Suppressor macrophage treated with lipopolysaccharide for 1 hour (primary cell): ENCODE measurements at regions not wholly inside any gene's neighbourhood (a gene's known extent, or its start where the extent isn't known, plus 50 kb on each side); places are given as distances from the start of the nearest gene placed in this dataset.

Experiments
- DNase-seq, 3 donors: peaks; one replicate each; pipeline ENCODE4 v3.0.0-alpha.2; 2020 to 2022

- DNase-seq, result no peak
Measured at GRCh38 chr16:65532846-65533245, 411.0 kb upstream of the CDH11 start.

GRCh38 chr16:65532258-65532657 lies 410.4 kb upstream of the CDH11 start:
- no peak for DNase-seq

DNA sequence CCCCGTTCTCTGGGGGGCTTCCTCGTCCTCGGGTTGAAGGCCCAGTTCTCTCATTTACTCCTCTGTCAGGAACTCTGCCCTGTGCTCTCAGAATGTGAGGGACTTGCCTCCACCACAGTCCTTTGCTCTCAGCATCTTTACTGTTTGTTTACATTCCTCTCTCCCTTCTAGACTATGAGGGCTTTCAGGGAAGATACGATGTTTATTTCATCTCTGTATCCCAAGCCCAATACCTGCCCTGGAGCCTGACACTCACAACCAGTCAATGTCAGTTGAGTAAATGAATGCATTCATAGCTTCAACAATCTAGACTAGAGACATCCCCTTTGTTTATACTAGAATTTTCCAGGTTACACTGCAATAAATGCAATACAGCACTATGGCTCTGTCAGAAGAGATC lies 409.6 kb upstream of the CDH11 start:
- no peak for DNase-seq

GRCh38 chr16:65525707-65526106 lies 403.8 kb upstream of the CDH11 start:
- DNase-seq, result no peak

DNA sequence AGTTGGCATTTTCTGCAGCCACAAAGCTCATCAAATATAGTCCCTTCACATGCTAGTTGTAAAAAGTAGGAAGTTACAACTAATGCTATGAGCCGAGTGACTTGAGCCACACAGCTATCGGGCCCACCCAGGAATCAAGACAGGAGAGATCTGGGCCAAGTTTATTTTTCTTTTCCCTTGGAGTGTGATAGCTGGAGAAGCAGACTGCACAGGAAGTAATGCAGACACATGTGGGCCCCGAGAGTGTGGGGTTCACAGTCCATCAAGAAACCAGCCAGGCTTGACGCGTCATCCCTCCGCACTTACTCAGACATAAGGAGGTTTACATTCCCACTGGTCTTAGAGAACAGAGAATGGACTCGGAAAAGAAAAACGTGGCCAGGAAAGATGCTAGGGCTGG lies 403.1 kb upstream of the CDH11 start:
- no peak for DNase-seq

DNA sequence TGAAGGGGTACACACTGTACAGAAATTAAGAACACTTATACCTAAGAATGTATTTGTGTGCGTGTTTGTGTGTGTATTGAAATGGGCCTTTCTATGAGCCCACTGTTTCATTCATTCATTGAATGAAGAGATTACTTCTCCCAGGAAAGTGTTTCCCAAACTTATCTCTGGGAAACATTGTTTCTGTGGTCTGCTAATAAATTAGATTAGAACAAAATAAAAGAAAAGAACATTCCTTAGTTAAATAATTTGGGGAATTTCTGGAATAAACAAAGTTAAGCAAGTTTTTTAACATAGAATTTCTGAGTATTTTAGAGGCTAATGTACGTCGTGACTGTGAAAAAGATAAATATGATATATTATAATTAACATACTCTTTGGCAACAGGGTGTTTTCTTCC lies 402.4 kb upstream of the CDH11 start:
- DNase-seq, result no peak

GRCh38 chr16:65523283-65523944 lies 401.6 kb upstream of the CDH11 start:
- DNase-seq, result no peak

DNA sequence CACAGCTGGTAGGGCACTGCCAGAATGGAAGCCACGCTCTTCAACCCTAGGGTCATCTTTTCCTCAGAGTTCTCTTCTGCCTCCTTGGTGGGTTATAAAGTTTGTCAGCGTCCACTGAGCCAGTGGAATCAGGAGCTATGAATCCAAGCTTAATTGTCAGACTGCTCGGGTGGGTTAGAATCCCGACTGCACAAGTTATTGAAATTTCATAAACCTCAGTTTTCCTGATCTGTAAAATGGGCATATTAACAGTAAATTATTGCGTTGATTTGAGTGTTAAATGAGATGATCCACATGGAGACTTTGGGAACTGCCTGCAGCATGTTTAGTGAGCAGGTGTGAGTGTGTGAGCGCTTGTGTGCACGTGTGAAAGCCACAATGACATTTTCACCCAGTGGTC lies 400.5 kb upstream of the CDH11 start:
- DNase-seq, result no peak

DNA sequence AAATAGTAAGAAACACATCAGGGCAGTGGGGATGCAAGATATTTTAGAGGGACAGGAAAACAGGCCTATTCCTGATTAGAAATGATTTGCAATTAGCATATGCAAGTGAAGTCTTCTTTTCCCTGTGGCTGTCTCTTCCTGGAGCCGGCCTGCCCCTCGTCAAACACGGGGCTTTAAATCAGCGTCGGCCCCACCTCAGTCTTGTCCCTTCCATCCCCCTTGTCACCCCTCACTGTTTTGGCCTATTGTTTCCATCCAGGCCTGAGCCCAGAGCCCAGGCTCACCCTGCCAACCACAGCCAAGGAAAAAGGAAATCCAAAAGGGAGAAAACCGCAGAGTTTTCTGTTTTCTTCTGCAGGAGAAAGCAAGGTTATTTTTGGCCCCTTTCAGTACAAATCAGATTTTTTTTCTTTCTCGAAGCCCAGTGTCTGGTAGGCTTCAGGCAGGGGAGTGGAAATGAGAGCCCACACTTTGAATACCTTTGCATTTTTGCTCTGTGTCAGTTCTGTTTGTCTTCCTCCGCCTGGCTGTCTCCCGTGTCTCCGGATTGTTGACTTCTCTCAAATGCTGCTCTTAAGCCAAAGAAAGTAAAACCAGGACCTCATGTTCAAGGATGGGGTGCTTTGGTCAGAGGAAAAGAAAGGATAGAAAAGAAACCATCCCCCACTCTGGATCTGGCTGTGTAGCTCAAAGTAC lies 399.9 kb upstream of the CDH11 start:
- no peak for DNase-seq

DNA sequence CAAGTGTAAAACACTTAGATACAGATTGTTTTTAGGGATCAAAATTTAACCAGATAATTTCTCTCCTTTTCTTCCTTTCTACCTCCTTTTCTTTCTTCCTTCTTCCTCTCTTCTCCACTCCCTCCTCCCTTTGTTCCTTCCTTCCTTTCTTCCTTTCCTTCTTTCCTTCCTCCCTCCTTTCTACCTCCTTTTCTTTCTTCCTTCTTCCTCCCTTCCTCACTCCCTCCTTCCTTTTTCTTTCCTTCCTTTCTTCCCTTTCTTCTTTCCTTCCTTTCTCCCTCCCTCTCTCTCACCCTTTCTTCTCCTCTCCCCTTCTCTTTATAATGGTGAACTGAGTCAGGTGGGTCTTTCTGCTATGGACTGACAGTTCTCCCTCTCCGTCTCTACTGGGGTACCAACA lies 397.5 kb upstream of the CDH11 start:
- no peak for DNase-seq

GRCh38 chr16:65515193-65515592 lies 393.3 kb upstream of the CDH11 start:
- no peak for DNase-seq

DNA sequence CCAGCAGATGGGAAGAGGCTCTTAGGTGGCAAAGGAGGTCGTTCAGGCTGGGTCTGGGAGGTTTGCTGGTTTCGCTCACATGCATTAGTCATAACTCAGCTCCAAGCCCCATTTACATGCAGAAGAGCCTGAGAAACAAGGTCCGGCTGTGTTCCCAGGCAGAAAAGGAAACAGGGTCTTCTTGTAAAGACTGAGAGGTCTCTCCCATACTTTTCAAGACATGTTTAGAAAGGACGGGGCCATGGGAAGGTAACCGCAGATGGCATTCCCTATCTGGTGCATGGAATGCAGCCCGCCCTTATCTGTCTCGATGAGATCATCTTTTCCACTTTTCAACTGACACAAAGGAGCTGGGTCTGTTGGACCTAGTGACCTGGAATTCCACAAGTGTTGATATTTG lies 389.0 kb upstream of the CDH11 start:
- no peak for DNase-seq

- no peak for DNase-seq
Measured at GRCh38 chr16:65510241-65510640, 388.4 kb upstream of the CDH11 start.

DNA sequence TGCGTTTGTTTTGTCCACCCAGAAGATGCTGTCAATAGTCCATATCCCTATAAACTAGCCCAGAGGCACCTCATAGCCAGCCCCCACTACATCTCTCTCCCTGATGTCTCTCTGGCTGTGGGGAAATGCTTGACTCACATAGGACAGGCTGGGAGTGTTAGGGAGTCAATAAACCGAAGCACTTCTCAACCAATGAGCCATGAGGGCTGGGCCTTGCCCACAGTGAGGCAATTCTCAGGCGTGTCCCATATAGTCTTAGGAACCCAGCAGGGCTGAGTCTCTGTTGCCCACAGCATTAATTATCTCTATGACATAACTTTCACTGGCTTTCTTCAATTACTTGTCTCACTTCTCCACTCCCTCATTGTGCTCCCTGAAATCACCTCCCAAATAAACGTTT lies 387.3 kb upstream of the CDH11 start:
- DNase-seq, result no peak

DNA sequence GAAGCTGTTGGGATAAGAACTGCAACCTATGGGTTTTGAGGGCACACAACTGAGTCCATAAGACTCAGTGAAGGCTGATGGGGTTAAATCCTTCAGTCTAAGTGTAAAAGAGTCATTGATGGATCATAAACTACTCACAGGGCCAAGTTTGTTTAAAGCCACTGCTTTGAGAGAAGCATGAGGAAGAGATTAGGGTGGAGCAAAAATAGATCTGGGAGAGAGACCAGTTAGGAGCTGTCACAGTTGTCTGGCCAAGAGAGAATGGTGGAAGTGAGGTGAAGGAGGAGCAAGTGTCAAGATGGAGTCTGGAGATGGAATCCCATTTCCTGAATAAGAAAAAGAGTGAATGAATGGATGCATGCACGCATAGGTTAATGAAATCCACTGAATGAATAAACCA lies 379.1 kb upstream of the CDH11 start:
- no peak for DNase-seq

GRCh38 chr16:65500007-65500406 lies 378.1 kb upstream of the CDH11 start:
- no peak for DNase-seq

GRCh38 chr16:65499566-65499965 lies 377.7 kb upstream of the CDH11 start:
- DNase-seq, result no peak

DNA sequence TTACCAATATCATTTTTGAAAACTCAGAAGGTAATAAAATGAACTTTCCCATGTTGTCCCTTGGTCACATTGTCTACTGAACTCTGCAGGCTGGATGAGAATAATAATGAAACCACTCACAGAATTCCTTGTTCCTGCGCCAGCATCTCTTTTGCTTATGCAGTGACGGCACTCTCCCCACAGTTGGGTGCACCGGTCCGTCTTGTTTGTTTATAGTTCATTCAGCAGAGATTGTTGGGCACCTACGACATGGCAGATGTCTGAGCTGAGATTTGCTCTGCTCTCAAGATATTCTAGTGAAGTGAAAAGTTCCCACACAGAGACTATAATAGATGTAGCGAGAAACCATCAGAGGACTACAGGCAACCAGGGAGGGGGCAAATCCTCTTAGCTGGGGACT lies 375.7 kb upstream of the CDH11 start:
- no peak for DNase-seq

DNA sequence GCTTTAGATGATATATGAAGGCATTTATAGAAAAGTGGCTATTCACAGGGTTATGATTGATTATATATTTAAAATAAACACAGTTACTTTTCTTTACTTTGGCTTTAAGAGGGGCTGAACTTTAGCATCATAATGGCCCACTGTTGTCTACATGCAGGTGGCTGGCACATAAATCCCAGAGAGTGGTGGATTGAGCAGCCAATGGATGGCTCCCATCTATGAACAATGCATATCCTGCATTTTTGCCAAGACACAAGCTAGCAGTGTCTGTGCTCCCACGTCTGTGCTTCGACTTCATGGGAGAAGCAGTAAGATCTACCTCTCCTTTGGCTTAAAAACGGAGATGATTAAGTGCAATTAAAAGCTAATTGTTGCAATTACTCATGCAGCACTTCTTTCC lies 373.2 kb upstream of the CDH11 start:
- DNase-seq, result no peak

- no peak for DNase-seq
Measured at GRCh38 chr16:65494609-65495008, 372.7 kb upstream of the CDH11 start.

GRCh38 chr16:65494080-65494479 lies 372.2 kb upstream of the CDH11 start:
- no peak for DNase-seq

DNA sequence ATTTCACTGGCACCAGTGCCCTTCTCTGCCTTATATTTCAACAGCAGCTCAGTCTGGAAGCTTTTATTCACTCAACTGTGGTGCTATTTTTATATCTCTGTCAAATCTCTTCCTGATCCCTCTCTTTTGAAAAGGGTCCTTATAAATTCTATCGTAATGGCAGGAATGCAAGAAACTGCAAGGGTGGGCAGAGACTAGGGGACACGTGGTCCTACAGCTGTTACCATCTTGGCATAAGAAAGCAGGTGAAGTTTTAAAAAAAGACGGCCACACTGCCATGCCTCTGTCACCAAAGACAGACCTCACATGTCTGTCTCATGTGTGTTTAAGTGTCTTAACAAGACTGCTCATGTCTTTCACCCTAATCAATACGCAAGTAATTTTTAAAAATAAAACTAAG lies 368.4 kb upstream of the CDH11 start:
- no peak for DNase-seq

- DNase-seq, result no peak
Measured at GRCh38 chr16:65489531-65490023, 367.7 kb upstream of the CDH11 start.

GRCh38 chr16:65487231-65487630 lies 365.4 kb upstream of the CDH11 start:
- DNase-seq, result no peak

GRCh38 chr16:65481956-65482355 lies 360.1 kb upstream of the CDH11 start:
- no peak for DNase-seq
